Liver (tissue), 3 donors: ENCODE measurements at regions not wholly inside any gene's neighbourhood (a gene's known extent, or its start where the extent isn't known, plus 50 kb on each side); places are given as distances from the start of the nearest gene placed in this dataset.

Source experiments
- CTCF ChIP-seq: fragments of 150-350 bp; IDR thresholded peaks from 2 replicates; pipeline ENCODE4 v1.5.1; 2017; ENCODE audit warnings: improper control_type of control experiment, low read depth, low read length; ENCODE audit not compliant: missing input control
- JUND ChIP-seq, 2 donors: IDR thresholded peaks; 2 replicates each; pipeline ENCODE4 v1.6.1; 2016; ENCODE audit warnings: antibody characterized with exemption in 2 of 2
- MAX ChIP-seq: IDR thresholded peaks from 2 replicates; pipeline ENCODE4 v1.6.1; 2016; ENCODE audit warnings: antibody characterized with exemption
- NR2F2 ChIP-seq: IDR thresholded peaks from 2 replicates; pipeline ENCODE4 v1.6.1; 2016; ENCODE audit warnings: antibody characterized with exemption
- RAD21 ChIP-seq, 2 donors: IDR thresholded peaks; 2 replicates each; pipeline ENCODE4 v1.6.1; 2016; ENCODE audit warnings: antibody characterized with exemption in 2 of 2, mild to moderate bottlenecking in 2 of 2
- SP1 ChIP-seq: IDR thresholded peaks from 2 replicates; pipeline ENCODE4 v1.6.1; 2018; ENCODE audit warnings: antibody characterized with exemption, mild to moderate bottlenecking
- TAF1 ChIP-seq: conservative IDR thresholded peaks from 2 replicates; pipeline ENCODE4 v1.6.1; 2016; ENCODE audit warnings: antibody characterized with exemption, mild to moderate bottlenecking
- YY1 ChIP-seq: IDR thresholded peaks from 2 replicates; pipeline ENCODE4 v1.6.1; 2016; ENCODE audit warnings: antibody characterized with exemption, mild to moderate bottlenecking
- ZBTB33 ChIP-seq: IDR thresholded peaks from 2 replicates; pipeline ENCODE4 v1.6.1; 2016; ENCODE audit warnings: antibody characterized with exemption
- TF ChIP-seq, protein P1 (sequence below): IDR thresholded peaks from 2 replicates; pipeline ENCODE4 v1.6.1; 2016; ENCODE audit warnings: antibody characterized with exemption, mild to moderate bottlenecking
- donor health status: healthy.
- donor health status: healthy.

DNA sequence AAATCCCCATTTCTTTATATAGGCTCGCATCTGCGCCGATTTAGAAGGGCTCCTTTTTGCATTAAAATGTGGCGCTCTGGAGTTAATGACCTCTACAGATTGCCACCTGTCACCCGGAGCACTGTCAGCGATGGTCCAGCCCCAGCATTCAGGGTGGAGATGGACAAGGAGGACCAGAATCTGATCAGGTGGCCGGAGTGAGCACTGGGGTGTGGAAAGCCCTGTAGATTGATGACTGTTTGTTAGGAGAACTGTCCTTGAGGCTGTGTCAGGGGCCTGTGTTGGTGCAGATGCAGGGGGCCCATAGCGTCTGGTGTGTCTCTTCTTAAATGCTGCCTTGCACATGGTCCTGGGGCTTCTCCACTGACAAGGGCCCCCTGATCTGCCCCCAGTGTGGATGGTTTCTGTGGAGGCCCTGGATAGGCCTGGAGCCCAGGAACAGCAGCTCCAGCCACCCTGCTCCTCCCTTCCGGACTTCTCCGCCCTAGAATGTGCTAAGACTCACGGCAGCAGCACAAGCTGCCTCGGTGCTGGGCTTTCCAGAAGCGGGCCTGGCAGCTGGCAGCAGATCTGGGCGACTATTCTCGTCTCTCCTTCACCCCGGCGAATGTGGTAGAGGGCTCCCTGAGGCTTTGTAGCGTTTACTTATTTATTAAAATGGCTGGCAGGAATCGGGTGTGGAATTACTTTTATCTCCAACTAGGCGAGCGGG is 1333.3 kb downstream of the BRD1 start:
- TF ChIP-seq TAF1, result no peak
- no peak for TF ChIP-seq CTCF
- no peak for TF ChIP-seq YY1
- no peak for TF ChIP-seq JUND (IDR thresholded peaks at IDR 0.05)
- no peak for TF ChIP-seq RAD21 (IDR thresholded peaks at IDR 0.05)
- TF ChIP-seq SP1, result no peak
- no peak for TF ChIP-seq NR2F2
- TF ChIP-seq, protein P1, sequence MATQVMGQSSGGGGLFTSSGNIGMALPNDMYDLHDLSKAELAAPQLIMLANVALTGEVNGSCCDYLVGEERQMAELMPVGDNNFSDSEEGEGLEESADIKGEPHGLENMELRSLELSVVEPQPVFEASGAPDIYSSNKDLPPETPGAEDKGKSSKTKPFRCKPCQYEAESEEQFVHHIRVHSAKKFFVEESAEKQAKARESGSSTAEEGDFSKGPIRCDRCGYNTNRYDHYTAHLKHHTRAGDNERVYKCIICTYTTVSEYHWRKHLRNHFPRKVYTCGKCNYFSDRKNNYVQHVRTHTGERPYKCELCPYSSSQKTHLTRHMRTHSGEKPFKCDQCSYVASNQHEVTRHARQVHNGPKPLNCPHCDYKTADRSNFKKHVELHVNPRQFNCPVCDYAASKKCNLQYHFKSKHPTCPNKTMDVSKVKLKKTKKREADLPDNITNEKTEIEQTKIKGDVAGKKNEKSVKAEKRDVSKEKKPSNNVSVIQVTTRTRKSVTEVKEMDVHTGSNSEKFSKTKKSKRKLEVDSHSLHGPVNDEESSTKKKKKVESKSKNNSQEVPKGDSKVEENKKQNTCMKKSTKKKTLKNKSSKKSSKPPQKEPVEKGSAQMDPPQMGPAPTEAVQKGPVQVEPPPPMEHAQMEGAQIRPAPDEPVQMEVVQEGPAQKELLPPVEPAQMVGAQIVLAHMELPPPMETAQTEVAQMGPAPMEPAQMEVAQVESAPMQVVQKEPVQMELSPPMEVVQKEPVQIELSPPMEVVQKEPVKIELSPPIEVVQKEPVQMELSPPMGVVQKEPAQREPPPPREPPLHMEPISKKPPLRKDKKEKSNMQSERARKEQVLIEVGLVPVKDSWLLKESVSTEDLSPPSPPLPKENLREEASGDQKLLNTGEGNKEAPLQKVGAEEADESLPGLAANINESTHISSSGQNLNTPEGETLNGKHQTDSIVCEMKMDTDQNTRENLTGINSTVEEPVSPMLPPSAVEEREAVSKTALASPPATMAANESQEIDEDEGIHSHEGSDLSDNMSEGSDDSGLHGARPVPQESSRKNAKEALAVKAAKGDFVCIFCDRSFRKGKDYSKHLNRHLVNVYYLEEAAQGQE, result no peak
- no peak for TF ChIP-seq ZBTB33
- TF ChIP-seq MAX, result no peak
